ENCODE measurements at regions not wholly inside any gene's neighbourhood (a gene's known extent, or its start where the extent isn't known, plus 50 kb on each side); places are given as distances from the start of the nearest gene placed in this dataset.

GRCh38 chr13:28582225-28582891 lies 76.6 kb upstream of the POMP start:
- DNase-seq (ENCODE audit: extremely low read depth, low read depth), result no peak

GRCh38 chr13:28581451-28581850 lies 77.5 kb upstream of the POMP start:
- TF ChIP-seq CTCF (IDR thresholded peaks at IDR 0.05; ENCODE audit: low read depth, low read length), result no peak
- DNase-seq (ENCODE audit: extremely low read depth, low read depth), result no peak

More at GRCh38 chr13:28582225-28582891, 76.6 kb upstream of the POMP start:
- no peak for TF ChIP-seq CTCF (IDR thresholded peaks at IDR 0.05; ENCODE audit: low read depth, low read length)

- no peak for DNase-seq (ENCODE audit: extremely low read depth, low read depth)
- TF ChIP-seq CTCF (IDR thresholded peaks at IDR 0.05; ENCODE audit: low read depth, low read length), result no peak
Observed at GRCh38 chr13:28579736-28580135, 79.2 kb upstream of the POMP start.

GRCh38 chr13:28579322-28579721 lies 79.6 kb upstream of the POMP start:
- DNase-seq (ENCODE audit: extremely low read depth, low read depth), result no peak

GRCh38 chr13:28576067-28576466 lies 81.1 kb upstream of the FLT1 start:
- DNase-seq (ENCODE audit: extremely low read depth, low read depth), result no peak
- no peak for TF ChIP-seq CTCF (IDR thresholded peaks at IDR 0.05; ENCODE audit: low read depth, low read length)

More at GRCh38 chr13:28579322-28579721, 79.6 kb upstream of the POMP start:
- TF ChIP-seq CTCF (IDR thresholded peaks at IDR 0.05; ENCODE audit: low read depth, low read length), result no peak

GRCh38 chr13:28575200-28575599 lies 80.3 kb upstream of the FLT1 start:
- no peak for TF ChIP-seq CTCF (IDR thresholded peaks at IDR 0.05; ENCODE audit: low read depth, low read length)
- DNase-seq (ENCODE audit: extremely low read depth, low read depth), result no peak

- peak; percentile 45 for DNase-seq (ENCODE audit: extremely low read depth, low read depth)
- no peak for TF ChIP-seq CTCF (IDR thresholded peaks at IDR 0.05; ENCODE audit: low read depth, low read length)
Observed at GRCh38 chr13:28574617-28575142, 79.8 kb upstream of the FLT1 start.
